GM19397 (cell line): ENCODE measurements at regions not wholly inside any gene's neighbourhood (a gene's known extent, or its start where the extent isn't known, plus 50 kb on each side); places are given as distances from the start of the nearest gene placed in this dataset.
"Not testable (repeated sequence)": the region's sequence is repeated elsewhere in the genome, so short reads cannot be mapped to it uniquely, and the experiment has no call there.

Experiments used
- ATAC-seq: cut with Tn5 transposase; IDR thresholded peaks from one replicate; pipeline ENCODE4 v1.9.1; 2021; ENCODE audit warnings: mild to moderate bottlenecking, moderate library complexity; ENCODE audit not compliant: unreplicated experiment

GRCh38 chr16:51237861-51238378, 86.8 kb upstream of the SALL1 start:
- ATAC-seq: no peak

- ATAC-seq: no peak
Measured at GRCh38 chr16:51237207-51237606, 86.1 kb upstream of the SALL1 start.

GRCh38 chr16:51236583-51236982, 85.5 kb upstream of the SALL1 start:
- no peak for ATAC-seq

- ATAC-seq: no peak
Measured at GRCh38 chr16:51231702-51232101, 80.6 kb upstream of the SALL1 start.

GRCh38 chr16:51230035-51230434, 79.0 kb upstream of the SALL1 start:
- not testable (repeated sequence) for ATAC-seq

- ATAC-seq: no peak
Measured at GRCh38 chr16:51228097-51228659, 77.1 kb upstream of the SALL1 start.

- no peak for ATAC-seq
Measured at GRCh38 chr16:51225878-51226277, 74.8 kb upstream of the SALL1 start.

- no peak for ATAC-seq
Measured at GRCh38 chr16:51224317-51224716, 73.2 kb upstream of the SALL1 start.

- ATAC-seq: no peak
Measured at GRCh38 chr16:51222016-51222415, 70.9 kb upstream of the SALL1 start.

GRCh38 chr16:51211148-51211547, 60.1 kb upstream of the SALL1 start:
- ATAC-seq: no peak

- no peak for ATAC-seq
Measured at GRCh38 chr16:51210087-51210486, 59.0 kb upstream of the SALL1 start.

- no peak for ATAC-seq
Measured at GRCh38 chr16:51201604-51202003, 50.5 kb upstream of the SALL1 start.
